ENCODE measurements at regions not wholly inside any gene's neighbourhood (a gene's known extent, or its start where the extent isn't known, plus 50 kb on each side); places are given as distances from the start of the nearest gene placed in this dataset.

DNA sequence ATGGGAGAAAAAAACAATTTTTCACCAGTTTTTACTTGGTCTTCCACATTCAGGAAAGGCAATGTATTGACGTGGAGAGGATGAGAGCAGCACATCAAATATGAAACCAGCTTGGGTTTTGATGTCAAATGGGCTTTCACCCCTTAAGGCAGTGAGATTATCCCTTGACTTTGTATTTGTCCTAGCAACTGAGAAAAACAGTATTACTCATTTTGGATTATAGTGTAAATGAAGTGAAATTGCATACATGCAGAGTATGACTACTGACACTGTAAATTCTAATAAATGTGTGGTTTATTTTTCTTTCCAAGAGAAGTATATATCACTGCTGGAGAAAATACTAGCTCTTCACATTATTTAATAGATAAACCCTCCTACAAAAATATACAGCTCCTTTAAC lies 863.6 kb upstream of the IGFBP7 start:
- TF ChIP-seq, protein P1, sequence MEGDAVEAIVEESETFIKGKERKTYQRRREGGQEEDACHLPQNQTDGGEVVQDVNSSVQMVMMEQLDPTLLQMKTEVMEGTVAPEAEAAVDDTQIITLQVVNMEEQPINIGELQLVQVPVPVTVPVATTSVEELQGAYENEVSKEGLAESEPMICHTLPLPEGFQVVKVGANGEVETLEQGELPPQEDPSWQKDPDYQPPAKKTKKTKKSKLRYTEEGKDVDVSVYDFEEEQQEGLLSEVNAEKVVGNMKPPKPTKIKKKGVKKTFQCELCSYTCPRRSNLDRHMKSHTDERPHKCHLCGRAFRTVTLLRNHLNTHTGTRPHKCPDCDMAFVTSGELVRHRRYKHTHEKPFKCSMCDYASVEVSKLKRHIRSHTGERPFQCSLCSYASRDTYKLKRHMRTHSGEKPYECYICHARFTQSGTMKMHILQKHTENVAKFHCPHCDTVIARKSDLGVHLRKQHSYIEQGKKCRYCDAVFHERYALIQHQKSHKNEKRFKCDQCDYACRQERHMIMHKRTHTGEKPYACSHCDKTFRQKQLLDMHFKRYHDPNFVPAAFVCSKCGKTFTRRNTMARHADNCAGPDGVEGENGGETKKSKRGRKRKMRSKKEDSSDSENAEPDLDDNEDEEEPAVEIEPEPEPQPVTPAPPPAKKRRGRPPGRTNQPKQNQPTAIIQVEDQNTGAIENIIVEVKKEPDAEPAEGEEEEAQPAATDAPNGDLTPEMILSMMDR (IDR thresholded peaks at IDR 0.05; ENCODE audit: extremely low read depth in 1 of 2, insufficient read depth in 1 of 2, low read depth in 1 of 2, low read length in 2 of 2), result no peak
- TF ChIP-seq POLR2AphosphoS5 (IDR thresholded peaks at IDR 0.05; ENCODE audit: insufficient read depth, low read depth, low read length) (no peak), POLR2A (IDR thresholded peaks at IDR 0.05; ENCODE audit: low read depth, low read length) (no peak), EZH2 (IDR thresholded peaks at IDR 0.05; ENCODE audit: borderline replicate concordance, low read depth, low read length, severe bottlenecking) (no peak)
- TF ChIP-seq, protein P2, sequence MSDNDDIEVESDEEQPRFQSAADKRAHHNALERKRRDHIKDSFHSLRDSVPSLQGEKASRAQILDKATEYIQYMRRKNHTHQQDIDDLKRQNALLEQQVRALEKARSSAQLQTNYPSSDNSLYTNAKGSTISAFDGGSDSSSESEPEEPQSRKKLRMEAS (IDR thresholded peaks at IDR 0.05; ENCODE audit: insufficient read depth, insufficient read length), result no peak

Data from endothelial cell of umbilical vein (primary cell).